SHP77 (cell line): ENCODE measurements at regions not wholly inside any gene's neighbourhood (a gene's known extent, or its start where the extent isn't known, plus 50 kb on each side); places are given as distances from the start of the nearest gene placed in this dataset.

Experiments
- DNase-seq, 2 experiments: peaks; one replicate each; lab custom pipeline; 2025; lab: John Stamatoyannopoulos, UW

DNA sequence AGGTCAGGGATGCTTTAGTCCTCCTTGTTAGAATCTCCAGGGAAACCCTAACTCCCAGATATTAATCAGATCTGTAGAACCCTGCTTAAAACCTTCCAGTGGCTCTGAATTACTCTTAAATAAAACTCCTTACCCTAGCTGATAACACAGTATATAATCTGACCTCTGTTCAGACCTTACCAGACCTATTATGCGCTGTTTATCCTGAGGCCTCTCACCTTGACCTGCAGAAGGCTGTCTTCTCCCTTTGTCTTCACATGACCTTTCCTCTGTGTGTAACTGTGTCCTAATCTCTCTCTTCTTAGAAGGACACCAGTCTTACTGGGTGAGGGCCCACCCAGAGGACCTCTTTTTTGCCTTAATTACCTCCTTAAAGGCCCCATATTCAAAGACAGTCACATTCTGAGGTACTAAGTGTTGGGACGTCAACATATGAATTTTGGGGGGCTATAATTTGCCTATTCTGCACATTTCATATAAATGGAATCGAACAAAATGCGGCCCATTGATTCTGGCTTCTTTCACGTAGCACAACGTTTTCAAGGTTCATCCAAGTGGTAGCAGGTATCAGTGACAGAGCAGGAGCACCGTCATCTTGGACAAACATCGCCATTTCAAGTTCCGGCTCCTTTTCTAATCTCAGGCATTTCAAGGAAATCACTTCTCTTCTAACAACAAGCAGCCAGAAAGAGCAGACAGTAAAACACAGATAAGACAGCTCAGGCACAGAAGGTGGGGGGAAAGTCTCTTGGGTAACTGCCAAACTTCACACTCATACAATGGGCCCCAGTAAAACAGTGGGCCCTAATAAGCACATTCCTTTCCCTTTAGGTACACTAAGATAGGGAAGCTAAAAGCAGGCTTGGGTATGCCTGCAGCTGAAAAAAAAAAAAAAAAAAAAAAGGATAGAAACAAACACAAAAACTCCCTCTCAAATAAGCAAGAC lies 200.2 kb upstream of the NUDT4 start:
- DNase-seq, result no peak

DNA sequence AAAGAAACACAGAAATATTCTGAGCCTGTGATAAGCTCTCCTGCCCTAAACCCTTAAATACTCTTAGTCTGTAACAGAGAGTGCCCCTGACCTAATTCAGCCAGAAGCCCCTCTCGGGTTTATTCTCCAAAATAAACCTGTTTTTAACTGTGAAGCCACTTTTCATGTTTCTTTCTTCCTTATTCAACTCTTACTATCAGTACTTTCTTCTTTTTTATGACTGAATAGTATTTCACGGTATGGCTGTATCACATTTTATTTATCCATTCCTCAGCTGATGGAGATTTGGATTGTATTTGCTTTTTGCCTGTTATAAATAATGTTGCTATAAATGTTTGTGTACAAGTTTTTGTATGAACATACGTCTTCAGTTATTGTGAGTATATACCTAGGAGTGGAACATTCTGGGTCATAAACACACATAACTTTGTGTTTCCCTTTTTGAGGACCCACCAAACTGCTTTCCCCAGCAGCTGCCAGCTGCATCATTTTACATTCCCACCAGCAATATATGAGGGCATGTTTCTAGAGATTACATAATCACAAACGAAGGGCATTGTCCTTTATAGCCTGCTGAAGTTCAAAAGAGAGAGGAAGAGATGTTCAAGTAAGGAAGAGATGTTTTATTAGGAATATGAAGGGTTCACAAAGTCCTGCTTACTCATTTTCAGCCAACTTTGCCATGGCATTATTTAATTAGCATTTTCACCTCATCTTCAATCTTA lies 199.4 kb upstream of the NUDT4 start:
- DNase-seq, result no peak

DNA sequence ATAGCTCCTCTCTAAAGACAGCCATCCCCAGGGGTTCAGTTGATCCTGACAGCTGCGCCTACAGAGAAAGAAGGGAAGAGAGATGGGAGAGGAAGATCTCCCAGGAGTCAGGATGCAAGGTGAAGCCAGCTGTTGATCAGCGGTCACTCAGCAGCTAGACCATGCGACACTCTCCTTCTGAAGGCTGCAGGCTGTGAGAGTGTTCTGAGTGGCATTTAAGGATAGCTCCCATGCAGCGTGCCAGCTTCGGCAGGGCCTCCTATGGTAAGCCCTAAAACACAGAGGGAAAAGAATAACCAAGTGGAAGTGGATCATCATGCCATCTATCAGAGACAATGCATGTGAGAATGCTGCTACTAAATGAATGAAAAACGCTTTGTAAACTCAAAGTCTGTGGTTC lies 197.9 kb upstream of the NUDT4 start:
- DNase-seq, result no peak

DNA sequence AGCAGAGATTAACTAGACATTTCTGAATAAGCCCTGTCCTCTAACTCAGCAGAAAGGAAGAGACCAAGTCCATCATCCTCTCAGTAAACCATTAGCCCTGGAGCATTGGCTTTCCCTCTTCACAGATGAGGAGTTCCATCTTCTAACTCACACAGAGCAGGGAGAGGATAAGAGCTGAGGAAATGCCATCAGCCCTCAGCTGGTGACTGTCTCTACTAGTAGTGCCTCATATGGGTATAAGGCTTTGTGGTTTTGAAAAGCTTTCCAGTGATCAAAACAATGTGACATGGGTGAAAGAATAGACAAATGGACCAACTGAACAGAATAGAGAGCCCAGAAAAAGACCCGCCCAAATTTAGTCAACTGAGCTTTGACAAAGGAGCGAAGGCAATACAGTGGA lies 197.2 kb upstream of the NUDT4 start:
- DNase-seq, result no peak

DNA sequence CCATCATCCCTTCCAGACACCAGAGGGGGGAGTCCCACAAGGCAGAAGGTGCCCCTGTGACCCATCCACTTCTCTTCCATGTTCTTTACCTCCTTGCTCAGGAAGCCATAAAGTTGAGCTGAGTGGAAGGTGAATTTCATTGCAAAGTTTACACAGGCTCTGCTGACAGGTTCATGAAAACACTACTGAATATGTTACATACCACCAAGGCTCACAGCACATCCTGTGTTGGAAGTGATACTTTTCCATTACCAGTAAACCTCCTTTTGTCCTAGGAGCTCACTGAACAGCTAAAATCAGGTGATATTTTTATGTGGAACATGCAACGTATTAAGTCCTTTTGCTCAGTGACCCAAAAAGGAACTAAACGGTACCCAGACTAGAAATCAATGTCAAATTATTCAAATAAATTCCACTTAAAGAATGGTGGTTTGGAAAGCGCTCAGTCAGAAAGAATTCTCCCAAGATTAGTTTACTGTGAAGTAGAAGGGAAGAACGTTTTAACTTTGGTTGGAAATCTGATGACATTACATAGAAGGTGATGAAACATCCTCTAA lies 196.2 kb upstream of the NUDT4 start:
- no peak for DNase-seq

DNA sequence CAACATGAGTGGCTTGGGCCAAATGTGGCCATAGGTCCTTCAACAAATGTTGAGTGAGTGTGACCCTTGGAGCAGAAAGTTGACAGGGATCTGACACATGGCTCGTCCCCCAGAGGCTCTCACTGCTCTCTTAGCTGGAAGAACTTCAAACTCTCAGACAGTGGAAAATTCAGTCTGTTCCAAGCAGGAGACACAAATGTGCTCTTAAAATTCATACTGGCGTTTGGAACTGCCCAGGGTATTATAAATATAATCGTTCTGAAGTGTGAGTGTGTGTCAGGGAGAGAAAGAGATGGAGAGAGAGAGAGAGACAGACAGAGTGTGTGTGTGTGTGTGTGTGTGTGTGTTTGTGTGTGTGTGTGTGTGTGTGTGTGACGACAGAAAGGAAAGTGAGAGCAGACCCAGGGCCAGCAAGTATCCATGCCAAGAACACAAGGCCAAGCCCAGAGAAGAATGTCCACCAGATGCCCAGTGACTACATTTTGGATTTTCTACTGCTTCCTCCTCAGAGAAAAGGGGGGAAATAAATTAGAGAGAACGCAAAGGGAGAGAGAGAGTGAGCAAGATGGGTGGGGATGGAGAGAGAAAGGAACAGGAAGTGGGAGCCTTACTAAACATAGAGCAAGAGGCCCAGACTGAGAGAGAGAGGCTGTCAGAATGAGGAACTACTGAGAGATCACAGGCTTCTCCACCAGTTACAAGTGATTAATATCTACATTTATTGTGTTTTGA lies 193.6 kb upstream of the NUDT4 start:
- DNase-seq, result no peak

DNA sequence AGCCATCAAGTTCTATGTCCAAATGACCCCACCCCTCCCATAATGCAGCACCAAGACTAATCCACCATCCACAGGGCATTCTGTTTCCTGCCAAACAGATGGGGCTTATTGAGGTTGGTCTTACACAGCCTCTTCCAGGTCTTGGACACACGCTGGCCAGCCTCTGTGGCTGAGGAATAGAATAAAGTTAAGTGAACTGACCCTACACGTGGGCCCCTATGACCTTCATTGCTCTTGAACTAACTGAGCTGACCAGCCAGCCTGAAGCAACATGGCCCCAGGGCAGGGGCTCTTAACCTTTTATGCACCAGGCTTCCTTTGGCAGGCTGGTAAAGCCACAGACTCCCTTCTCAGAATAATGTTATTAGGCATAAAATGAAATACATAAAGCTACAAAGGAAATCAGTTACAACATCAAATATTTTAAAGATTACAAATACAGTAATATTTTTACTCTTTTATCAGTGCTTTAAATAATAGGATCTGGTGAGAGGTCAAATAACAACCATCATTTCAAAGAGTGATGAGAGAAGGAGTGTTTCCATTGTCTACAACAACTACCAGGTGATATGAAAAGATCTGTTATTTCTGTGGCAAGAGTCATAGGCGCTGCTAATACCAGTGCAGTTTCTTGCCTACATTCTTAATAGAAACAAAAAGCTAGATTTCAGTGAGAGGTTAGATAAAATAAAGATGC lies 192.9 kb upstream of the NUDT4 start:
- no peak for DNase-seq

DNA sequence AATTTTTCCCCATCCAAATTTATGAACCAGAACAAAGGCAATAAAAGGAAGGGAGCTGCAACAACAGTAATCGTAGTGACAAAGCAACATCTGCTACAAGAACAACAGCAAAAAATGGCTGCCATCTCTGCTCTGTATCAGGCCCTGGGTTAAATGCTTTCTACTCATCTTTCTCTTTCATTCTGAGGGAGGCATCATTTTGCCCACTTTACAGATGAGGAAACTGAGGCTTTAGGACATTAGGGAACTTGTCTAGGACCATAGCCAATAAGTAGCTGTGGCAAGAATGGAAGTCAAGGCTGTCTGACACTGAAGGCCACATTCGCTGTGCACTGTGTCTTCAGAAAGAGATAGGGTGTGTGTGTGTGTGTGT lies 192.4 kb upstream of the NUDT4 start:
- DNase-seq, result no peak

DNA sequence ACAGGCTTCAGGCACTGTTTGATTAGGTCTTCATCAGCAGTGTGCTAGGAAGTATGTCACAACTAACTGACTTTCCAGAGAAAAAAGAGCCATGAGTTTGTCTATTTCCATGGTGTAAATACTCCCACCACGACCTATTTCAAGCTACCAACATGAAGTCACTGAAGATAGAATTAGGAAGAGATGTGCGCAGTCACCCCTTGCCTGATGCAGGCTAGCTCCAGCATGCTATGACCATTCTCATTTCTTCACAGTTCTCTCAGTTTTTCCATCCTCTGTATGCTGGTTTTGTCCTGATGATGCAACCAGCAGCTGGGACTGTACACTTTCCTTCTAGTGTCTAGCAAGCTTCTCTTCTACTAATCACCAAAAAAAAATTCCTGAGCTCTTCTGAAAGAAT lies 191.6 kb upstream of the NUDT4 start:
- no peak for DNase-seq

DNA sequence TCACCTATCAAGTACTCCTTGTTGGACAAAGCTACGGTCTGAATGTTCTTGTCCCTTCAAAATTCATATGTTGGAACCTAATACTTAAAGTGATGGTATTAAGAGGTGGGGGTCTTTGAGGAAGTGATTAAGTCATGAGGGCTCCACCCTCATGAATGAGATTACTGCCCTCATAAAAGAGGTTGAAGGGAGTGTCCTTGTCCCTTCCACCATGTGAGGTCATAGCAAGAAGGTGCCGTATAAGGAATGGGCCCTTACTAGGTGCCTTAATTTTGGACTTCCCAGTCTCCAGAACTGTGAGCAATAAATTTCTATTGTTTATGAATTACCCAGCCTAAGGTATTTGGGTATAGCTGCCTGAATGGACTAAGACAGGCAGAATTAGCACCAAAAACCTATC lies 191.1 kb upstream of the NUDT4 start:
- DNase-seq, result no peak

DNA sequence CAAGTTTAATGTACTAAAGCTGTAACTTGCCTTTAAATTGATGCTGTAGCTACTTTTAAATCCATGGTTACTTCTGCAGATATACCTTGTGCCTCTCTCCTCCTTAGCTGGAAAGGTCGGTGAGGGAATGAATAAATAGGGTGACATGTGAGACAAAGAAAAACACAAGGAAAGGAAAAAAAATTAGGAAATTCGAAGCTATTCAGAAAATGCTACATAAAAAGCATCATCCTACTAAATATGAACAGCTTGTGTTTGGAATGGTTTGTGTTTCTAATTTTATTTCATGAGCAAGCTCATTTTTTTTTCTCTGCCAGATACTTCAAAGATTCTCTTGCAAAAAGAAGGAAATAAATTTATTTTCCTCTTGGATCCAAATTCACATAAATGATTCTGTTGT lies 186.3 kb upstream of the NUDT4 start:
- DNase-seq, result no peak

DNA sequence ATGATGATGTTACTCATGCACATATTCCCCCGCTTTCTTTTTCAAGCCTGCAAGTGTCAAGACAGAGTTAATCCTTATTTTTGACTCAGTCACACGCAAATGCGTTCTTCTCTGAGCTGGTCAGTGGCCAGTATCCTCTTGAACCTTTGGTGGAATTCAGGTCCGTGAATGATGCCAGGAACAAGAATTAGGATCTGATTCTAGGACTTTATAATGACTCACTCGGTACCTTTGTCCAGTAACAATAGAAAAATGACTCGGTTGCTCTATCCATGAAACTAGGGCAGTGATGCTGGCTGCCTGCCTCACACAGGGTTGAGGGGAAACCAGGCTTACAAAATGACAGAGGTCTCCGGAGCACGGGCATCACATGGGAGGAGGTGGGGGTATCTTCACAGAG lies 185.8 kb upstream of the NUDT4 start:
- DNase-seq, result no peak

DNA sequence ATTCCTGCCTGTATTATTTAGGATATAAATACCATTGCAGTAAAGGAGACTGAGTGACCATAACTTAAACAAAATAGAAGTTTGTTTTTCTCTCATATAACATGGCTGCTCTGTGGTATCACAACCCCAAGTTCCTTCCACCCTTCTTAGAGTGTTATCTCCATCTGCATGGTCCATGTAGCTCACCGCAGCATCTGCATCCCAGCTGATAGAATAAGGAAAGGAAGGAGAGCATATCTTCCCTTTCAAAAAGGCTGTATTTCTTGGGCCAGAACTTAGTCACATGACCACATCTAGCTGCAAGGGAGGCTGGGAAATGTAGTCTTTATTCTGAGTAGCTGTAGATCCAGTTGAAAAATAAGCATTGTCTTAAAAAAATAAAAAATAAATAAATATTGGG lies 184.8 kb upstream of the NUDT4 start:
- DNase-seq, result no peak

DNA sequence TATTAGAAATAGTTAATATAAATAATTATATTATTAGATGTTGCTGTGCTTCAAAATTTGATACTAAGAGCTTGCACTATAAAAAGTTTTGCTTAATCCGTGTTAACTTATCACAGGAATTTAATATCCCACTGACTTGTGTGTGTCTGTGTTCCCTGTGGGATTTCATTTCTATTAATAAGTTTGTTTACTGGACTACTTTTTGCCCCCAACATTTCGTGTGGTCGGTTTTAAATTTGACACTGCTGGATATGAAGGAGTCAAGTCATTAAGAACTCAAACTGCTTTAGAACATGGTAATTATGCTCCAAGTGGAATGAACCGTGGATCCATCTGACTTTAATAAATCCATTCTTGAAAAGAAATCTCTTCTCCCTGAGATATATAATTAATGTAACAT lies 182.2 kb upstream of the NUDT4 start:
- no peak for DNase-seq

DNA sequence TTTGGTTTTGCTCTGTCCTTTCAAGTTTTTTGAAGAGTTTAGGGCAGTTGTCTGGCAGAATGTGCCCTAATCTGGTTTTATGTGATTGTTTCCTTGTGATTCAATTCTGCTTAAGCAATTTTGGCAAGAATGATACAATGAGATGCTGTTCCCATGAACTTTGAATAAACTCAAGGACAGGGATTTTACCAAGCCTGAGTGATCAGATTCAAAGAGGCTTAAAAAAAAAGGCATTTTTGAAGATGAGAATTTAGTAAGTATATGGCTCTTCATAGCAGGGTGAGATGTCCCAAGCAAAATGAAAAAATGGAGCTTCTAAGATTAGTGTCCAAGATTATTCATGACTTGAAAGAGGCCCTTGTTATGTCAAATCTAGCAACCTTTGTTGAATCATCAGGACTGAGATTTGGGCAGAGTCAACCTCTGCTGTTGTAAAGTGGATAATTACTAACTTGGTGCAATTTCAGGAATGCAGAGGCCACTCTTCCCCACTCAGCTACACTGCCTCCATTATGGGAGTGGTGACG lies 180.6 kb upstream of the NUDT4 start:
- no peak for DNase-seq

DNA sequence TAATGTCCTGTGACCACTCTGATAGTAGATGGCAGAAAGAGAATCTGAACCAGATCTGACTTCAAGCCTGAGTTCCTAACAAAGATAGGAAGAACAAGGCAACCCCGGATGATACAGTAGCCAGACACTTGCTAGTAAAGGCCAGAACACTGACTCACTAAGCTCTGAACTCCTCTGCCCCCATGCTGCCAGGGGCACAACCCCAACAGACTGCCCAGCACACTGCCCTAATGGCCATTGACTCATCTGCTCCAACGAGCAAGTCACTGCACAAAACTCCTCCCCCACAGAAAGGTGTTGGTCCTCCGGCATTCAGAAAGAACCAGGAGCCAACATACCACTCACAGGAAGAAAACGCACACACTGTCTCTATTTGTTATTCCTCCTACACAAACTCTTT lies 179.6 kb upstream of the NUDT4 start:
- no peak for DNase-seq

DNA sequence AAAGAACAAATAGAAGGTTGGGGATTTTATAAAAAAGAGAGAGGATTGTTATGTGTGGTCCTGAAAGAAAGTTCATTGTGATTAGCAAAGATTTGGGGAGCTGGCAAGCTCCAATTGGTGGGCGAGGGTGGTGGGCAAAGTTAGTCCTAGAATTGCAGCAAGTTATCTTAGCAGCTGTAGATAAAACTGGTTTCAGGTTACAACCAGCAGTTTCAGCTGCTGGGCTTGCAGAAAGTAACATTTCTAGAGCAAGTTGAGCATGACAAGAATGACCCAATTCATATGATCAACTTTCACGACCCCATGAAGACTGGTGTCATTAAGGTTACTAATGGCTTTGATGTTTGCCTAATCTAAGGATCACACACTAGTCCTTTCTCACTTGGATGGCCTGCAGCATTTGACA lies 177.9 kb upstream of the NUDT4 start:
- no peak for DNase-seq

DNA sequence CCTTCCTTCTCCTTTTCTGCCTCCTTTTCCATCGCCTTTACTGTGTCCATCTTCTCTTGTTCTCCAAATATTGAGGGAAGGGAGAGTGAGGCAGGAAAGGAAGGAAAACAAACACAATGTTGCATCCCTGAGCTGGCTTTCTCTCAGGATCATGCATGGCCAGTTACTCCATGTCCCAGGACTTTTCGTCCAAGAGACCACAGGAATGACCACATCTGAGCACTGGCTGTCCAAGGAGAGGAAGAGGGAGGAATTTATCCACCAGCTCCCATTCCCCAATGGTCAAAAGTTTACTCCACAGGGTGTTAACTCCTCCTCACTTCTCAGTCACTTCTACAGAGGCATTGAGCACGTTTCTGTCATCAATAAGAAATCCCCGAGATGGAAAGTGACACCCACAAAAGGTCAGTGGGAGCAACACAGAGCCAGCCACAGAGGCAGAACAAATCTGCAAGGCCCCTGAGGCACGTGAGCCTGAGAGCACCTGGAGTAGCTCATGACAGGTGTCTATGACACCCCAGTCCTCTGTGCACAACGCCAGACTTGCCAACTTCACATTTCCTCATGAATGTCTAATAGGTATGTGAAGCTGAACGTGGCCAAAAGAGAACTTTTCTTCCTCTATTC lies 177.3 kb upstream of the NUDT4 start:
- no peak for DNase-seq

DNA sequence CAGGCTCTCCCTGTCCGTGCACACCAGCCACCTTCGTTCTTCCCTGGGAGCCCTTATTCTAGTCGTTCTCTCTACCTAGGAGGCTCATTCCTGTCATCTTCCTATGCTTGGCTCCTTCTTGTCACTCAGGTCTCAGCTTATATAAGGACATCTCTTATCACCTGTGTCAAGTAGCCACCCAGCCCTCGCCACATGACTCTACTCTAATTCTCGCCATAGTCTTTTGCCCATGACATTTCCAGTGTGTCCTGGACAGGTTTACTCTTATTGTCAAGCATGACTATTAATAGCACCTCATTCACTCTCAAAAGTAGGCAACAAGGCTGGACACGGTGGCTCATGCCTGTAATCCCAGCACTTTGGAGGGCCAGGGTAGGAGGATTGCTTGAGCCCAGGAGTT lies 175.7 kb upstream of the NUDT4 start:
- no peak for DNase-seq

DNA sequence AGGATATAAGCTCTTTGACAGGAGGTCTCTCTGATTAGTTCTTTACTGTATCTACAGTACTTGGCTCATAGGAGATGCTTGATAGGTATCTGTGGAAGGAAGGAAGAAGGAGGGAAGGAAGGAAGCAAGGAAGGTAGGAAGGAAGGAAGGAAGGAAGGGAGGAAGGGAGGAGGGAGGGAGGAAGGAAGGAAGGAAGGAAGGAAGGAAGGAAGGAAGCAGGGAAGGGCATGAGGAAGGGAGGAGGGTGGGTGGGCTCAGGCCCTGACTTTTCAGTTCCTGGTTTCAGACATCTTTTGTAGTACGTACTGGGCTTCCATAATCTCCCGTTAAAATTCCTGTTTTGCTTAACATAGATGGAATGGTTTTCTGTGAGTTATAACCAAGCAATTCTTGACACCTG lies 175.0 kb upstream of the NUDT4 start:
- no peak for DNase-seq

DNA sequence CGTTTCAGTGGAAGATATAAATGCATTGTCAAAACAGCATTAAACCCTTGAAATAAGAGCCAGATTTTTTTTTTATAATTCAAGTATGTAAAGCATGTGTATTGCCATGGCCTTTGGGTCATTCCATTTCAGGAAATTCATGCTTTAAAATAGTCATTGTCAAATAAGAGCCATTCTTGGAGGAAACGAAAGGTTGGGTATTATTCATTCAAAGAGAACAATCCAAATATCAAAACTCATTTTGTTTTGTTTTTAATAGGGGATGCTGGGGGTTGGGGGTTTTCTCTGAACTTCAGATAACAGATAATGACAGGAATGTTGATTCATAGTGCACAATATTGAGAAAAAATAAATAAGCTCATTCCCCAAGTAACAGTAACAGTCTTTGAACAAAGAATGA lies 174.4 kb upstream of the NUDT4 start:
- DNase-seq, result no peak
